ENCODE measurements at regions not wholly inside any gene's neighbourhood (a gene's known extent, or its start where the extent isn't known, plus 50 kb on each side); places are given as distances from the start of the nearest gene placed in this dataset.

DNA sequence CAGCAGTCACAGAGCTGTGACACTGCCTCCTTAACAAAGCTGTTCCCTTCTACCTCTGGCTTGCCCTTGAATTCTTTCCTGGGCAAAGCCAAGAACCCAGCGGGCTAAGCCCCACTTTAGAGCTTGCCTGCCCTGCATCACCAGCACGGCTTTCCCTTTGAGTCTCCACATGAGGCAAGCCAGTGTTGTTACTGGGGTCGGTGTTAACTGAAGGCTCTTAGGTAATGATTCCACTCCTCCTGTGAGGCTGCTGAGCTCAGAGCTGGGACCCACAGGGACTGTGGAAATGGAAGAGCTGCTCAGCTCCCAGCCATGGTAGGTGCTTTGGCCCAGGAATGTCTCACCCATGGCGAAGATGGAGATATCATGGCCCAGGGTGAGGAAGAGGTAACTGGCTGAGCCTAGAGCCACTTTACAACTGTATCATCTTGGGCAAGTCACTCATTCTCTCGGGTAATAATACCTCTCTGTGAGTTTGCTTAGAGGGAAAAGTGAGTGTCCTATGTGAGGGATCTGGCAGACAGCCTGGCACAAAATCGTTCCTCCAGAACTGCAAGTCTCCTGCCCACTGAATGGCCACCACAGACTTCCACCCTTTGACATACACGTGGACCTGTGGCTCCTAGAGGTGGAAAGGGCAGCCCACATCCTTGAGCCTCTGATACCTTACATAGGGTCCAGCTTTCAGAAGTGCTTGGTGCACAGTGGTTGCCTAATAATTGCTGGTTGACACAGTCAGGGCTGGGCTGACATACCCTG, 654.1 kb downstream of the PTPRU start:
- no peak for DNase-seq (ENCODE audit: low read depth)
- no peak overlapping the region for H3K4me3 ChIP-seq (replicated peaks; ENCODE audit: low read depth, low read length)
- TF ChIP-seq, protein P1, sequence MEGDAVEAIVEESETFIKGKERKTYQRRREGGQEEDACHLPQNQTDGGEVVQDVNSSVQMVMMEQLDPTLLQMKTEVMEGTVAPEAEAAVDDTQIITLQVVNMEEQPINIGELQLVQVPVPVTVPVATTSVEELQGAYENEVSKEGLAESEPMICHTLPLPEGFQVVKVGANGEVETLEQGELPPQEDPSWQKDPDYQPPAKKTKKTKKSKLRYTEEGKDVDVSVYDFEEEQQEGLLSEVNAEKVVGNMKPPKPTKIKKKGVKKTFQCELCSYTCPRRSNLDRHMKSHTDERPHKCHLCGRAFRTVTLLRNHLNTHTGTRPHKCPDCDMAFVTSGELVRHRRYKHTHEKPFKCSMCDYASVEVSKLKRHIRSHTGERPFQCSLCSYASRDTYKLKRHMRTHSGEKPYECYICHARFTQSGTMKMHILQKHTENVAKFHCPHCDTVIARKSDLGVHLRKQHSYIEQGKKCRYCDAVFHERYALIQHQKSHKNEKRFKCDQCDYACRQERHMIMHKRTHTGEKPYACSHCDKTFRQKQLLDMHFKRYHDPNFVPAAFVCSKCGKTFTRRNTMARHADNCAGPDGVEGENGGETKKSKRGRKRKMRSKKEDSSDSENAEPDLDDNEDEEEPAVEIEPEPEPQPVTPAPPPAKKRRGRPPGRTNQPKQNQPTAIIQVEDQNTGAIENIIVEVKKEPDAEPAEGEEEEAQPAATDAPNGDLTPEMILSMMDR (IDR thresholded peaks at IDR 0.05; ENCODE audit: low read length, missing control alignments), result no peak

DNA sequence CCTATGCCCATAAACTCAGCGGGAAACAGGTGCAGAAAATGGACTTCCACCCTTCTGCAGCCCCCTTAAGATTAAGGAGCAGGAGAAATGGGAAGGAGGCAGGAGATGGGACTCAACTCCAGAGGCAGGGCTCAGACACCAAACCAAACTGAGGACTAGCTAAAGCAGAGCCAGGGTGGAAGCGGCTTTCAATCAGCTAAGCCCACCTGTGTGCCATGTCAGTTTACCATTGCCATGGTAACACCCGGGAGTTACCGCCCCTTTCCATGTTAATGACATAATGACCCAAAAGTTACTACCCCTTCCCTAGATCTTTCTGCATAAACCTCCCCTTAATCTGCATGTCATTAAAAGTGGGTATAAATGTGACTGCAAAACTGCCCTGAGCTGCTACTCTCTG, 653.5 kb downstream of the PTPRU start:
- no peak overlapping the region for H3K4me3 ChIP-seq (replicated peaks; ENCODE audit: low read depth, low read length)
- no peak for DNase-seq (ENCODE audit: low read depth)
- TF ChIP-seq, protein P1 (IDR thresholded peaks at IDR 0.05; ENCODE audit: low read length, missing control alignments), result no peak

DNA sequence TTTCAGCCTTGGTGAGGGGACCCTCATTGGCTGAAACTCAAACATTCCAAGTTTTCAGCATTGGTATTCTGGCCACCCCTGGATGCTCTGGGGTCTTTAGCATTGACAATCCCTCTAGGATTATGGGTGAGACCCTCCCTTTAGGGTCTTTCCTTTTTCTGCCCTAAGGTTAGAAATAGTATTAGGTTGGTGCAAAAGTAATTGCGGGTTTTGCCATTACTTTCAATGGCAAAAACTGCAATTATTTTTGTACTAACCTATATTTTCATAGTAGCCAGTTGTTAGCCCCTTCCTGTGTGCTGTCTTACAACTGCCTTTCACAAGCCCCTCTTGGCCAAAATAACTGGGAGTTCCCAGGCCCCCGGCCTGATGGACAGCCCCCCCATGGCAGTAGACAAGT, 648.4 kb downstream of the PTPRU start:
- TF ChIP-seq, protein P1 (IDR thresholded peaks at IDR 0.05; ENCODE audit: low read length, missing control alignments), result no peak
- no peak for DNase-seq (ENCODE audit: low read depth)
- no peak overlapping the region for H3K4me3 ChIP-seq (replicated peaks; ENCODE audit: low read depth, low read length)

DNA sequence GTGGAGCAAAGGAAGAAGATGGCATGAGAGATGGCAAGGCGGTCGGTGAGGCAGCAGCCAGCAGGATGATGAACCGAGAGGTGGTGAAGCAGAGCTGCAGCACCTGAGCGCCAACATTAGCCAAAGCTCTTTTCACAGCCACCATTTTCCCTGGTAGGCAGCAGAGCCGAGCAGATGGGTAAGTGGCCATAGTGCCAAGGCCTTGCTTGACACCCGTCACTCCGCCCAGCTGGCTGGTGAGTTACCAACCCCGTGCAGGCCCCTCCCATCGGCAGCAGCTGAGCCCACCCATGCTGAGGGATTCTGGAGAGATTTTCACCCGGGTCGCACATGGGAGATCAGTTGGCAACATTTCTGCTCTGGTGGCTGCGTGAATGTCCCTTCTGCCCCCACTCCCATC, 647.7 kb downstream of the PTPRU start:
- TF ChIP-seq, protein P1 (IDR thresholded peaks at IDR 0.05; ENCODE audit: low read length, missing control alignments), result no peak
- DNase-seq (ENCODE audit: low read depth), result no peak
- no peak overlapping the region for H3K4me3 ChIP-seq (replicated peaks; ENCODE audit: low read depth, low read length)

DNA sequence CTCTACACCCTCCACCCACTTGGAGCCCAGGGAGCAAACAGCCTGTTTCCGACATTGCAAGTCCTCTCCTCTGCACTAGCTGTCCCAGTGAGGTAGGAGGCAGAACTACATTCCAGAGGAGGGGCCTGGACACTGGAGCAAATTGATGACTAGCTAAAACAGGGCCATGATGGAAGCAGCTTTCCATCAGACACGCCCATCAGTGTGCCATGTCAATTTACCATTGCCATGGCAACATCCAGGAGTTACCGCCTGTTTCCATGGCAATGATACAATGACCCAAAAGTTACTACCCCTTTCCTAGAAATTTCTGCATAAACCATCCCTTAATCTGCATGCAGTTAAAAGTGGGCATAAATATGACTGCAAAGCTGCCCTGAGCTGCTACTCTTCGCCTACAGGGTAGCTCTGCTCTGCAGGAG, 647.1 kb downstream of the PTPRU start:
- TF ChIP-seq, protein P1 (IDR thresholded peaks at IDR 0.05; ENCODE audit: low read length, missing control alignments), result no peak
- no peak overlapping the region for H3K4me3 ChIP-seq (replicated peaks; ENCODE audit: low read depth, low read length)
- DNase-seq (ENCODE audit: low read depth), result no peak

DNA sequence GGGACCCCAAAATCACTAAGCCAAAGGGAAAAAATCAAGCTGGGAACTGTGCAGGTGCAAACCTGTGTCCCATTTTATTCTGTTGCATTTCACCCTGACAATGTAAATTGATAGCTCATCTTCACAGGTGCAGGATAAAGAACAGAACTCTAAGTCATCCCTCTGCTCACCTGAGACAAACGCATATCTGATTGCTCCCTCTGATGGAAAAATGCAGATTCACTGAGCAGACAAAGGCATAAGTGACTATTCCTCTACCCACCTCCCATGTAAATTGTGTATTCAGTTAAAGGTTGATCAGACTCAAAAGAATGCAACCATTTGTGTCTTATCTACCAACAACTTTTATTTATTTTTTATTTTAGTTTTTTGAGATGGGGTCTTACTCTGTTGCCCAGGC, 644.2 kb downstream of the PTPRU start:
- TF ChIP-seq, protein P1 (IDR thresholded peaks at IDR 0.05; ENCODE audit: low read length, missing control alignments), result no peak
- no peak for DNase-seq (ENCODE audit: low read depth)
- H3K4me3 ChIP-seq (replicated peaks; ENCODE audit: low read depth, low read length), result no peak overlapping the region

DNA sequence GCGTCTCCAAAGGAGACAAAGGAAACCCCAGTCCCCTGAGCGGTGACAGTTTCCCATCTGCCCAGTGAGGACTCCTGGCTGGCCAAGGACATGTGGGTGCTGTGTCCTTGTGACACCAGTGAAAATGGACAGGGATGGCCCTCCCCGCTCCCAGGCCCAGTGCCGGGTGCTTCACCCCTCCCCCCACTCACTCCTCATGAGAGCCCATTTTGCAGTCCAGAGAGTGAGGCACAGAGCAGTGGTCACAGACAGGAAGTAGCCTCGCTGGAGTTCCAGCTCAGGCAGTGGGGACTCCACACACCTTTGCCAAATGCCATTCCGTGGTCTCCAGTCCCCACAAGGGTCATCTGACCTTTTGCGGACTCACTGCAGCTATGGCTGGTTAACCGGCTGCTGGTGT, 642.9 kb downstream of the PTPRU start:
- TF ChIP-seq, protein P1 (IDR thresholded peaks at IDR 0.05; ENCODE audit: low read length, missing control alignments), result no peak
- no peak for DNase-seq (ENCODE audit: low read depth)
- no peak overlapping the region for H3K4me3 ChIP-seq (replicated peaks; ENCODE audit: low read depth, low read length)

Data from fibroblast of pulmonary artery (primary cell).